Keratinocyte (primary cell): ENCODE measurements at regions not wholly inside any gene's neighbourhood (a gene's known extent, or its start where the extent isn't known, plus 50 kb on each side); places are given as distances from the start of the nearest gene placed in this dataset.

Source experiments
- DNase-seq: peaks from one replicate; pipeline ENCODE4 v3.0.0-alpha.2; 2011; ENCODE audit warnings: low read depth, missing footprints, low spot score
- FAIRE-seq: peaks from 2 replicates; lab custom pipeline; 2011; peaks lifted over from hg19 to GRCh38; lab: Jason Lieb, UNC
- H2AFZ ChIP-seq: 2 replicates; pipeline ENCODE4 v1.6.0; 2012; ENCODE audit warnings: low read length, control low read depth, inconsistent platforms; ENCODE audit not compliant: control insufficient read depth
- H3K27ac ChIP-seq: 2 replicates; pipeline ENCODE4 v1.5.1; 2011; ENCODE audit warnings: low read length; ENCODE audit not compliant: control insufficient read depth, insufficient read depth
- H3K27me3 ChIP-seq: 3 replicates; pipeline ENCODE4 v1.6.0; 2011; ENCODE audit warnings: low read length; ENCODE audit not compliant: control insufficient read depth, insufficient read depth; ENCODE audit errors: extremely low read depth
- H3K36me3 ChIP-seq, 2 experiments: 2 replicates in 1 of 2; 3 replicates in 1 of 2; pipeline ENCODE4 v1.5.1; 2011; ENCODE audit warnings: low read length in 2 of 2, mild to moderate bottlenecking in 1 of 2; ENCODE audit not compliant: control insufficient read depth in 2 of 2, insufficient read depth in 2 of 2; ENCODE audit errors: extremely low read depth in 1 of 2
- H3K4me1 ChIP-seq: 3 replicates; pipeline ENCODE4 v1.5.1; 2011; ENCODE audit warnings: low read length; ENCODE audit not compliant: control insufficient read depth, insufficient read depth; ENCODE audit errors: extremely low read depth
- H3K4me2 ChIP-seq: 3 replicates; pipeline ENCODE4 v1.6.0; 2011; ENCODE audit warnings: low read depth, low read length; ENCODE audit not compliant: control insufficient read depth, insufficient read depth; ENCODE audit errors: extremely low read depth
- H3K4me3 ChIP-seq, 3 experiments: fragments of 200-600 bp in 1 of 3; sonication (generic) in 1 of 3; 2 replicates in 2 of 3; 3 replicates in 1 of 3; pipeline ENCODE4 v1.5.1; 2011 to 2016; ENCODE audit warnings: low read length in 3 of 3, mild to moderate bottlenecking in 3 of 3, control low read depth in 2 of 3, inconsistent platforms in 1 of 3, low read depth in 1 of 3, mixed read lengths in 1 of 3, mixed run types in 1 of 3, moderate library complexity in 1 of 3; ENCODE audit not compliant: control insufficient read depth in 2 of 3, insufficient read depth in 2 of 3; ENCODE audit errors: extremely low read depth in 1 of 3
- H3K79me2 ChIP-seq: 2 replicates; pipeline ENCODE4 v1.6.0; 2012; ENCODE audit warnings: low read length; ENCODE audit not compliant: control insufficient read depth, insufficient read depth
- H3K9ac ChIP-seq: 3 replicates; pipeline ENCODE4 v1.6.0; 2011; ENCODE audit warnings: low read length; ENCODE audit not compliant: control insufficient read depth, insufficient read depth; ENCODE audit errors: extremely low read depth
- H3K9me1 ChIP-seq: 3 replicates; pipeline ENCODE4 v1.6.0; 2011; ENCODE audit warnings: low read length; ENCODE audit not compliant: control insufficient read depth, insufficient read depth; ENCODE audit errors: extremely low read depth
- H3K9me3 ChIP-seq: 2 replicates; pipeline ENCODE4 v1.5.1; 2012; ENCODE audit warnings: low read depth, low read length; ENCODE audit not compliant: control insufficient read depth
- H4K20me1 ChIP-seq: 3 replicates; pipeline ENCODE4 v1.6.0; 2011; ENCODE audit warnings: low read length; ENCODE audit not compliant: control insufficient read depth, insufficient read depth; ENCODE audit errors: extremely low read depth
- CTCF ChIP-seq, 3 experiments: IDR thresholded peaks in 1 of 3; conservative IDR thresholded peaks in 1 of 3; optimal IDR thresholded peaks in 1 of 3; 2 replicates in 2 of 3; 3 replicates in 1 of 3; pipeline versions ENCODE3 to v1.5.1; 2011; ENCODE audit warnings: low read length in 3 of 3, mild to moderate bottlenecking in 3 of 3, moderate library complexity in 2 of 3, control low read depth in 1 of 3, inconsistent platforms in 1 of 3; ENCODE audit not compliant: insufficient read depth in 2 of 3; ENCODE audit errors: extremely low read depth in 1 of 3
- EZH2 ChIP-seq: IDR thresholded peaks from one replicate; pipeline ENCODE4 v1.6.1; 2012; ENCODE audit warnings: inconsistent platforms, mild to moderate bottlenecking, low read length, moderate library complexity
- dilution Hi-C: fragments of 300-500 bp; cut with MboI; formaldehyde crosslinking; loops from one replicate; pipeline ENCODE4 v1.7.0; 2020; ENCODE audit warnings: low sequenced_read_pairs; ENCODE audit not compliant: extremely low pct_ligation_motif_present

- no peak overlapping the region for H3K27ac ChIP-seq
- dilution Hi-C loops: no loop called here
- peaks cover 8% of the 10 kb centered on the region for H3K4me1 ChIP-seq
- FAIRE-seq: no peak
- no peak for DNase-seq
- H3K9ac ChIP-seq: no peak overlapping the region
- no peak for TF ChIP-seq EZH2
- TF ChIP-seq CTCF (optimal IDR thresholded peaks at IDR 0.05 in 1 of 3, IDR thresholded peaks at IDR 0.05 in 1 of 3, conservative IDR thresholded peaks at IDR 0.05 in 1 of 3; ENCODE audit: extremely low read depth in 1 of 3, insufficient read depth in 2 of 3, low read length in 3 of 3): no peak
- H3K9me1 ChIP-seq: no peaks in the 10 kb centered on the region
- H4K20me1 ChIP-seq: no peaks in the 10 kb centered on the region
- no peak overlapping the region for H3K4me2 ChIP-seq
- H3K27me3 ChIP-seq: no peaks in the 10 kb centered on the region
- no peak overlapping the region for H3K4me3 ChIP-seq
- H3K9me3 ChIP-seq: no peaks in the 10 kb centered on the region
- H3K36me3 ChIP-seq: no peaks in the 10 kb centered on the region
- no peak overlapping the region for H2AFZ ChIP-seq
- H3K79me2 ChIP-seq: no peaks in the 10 kb centered on the region
Measured at GRCh38 chr9:94159069-94159939, 75.0 kb downstream of the PTPDC1 start.

DNA sequence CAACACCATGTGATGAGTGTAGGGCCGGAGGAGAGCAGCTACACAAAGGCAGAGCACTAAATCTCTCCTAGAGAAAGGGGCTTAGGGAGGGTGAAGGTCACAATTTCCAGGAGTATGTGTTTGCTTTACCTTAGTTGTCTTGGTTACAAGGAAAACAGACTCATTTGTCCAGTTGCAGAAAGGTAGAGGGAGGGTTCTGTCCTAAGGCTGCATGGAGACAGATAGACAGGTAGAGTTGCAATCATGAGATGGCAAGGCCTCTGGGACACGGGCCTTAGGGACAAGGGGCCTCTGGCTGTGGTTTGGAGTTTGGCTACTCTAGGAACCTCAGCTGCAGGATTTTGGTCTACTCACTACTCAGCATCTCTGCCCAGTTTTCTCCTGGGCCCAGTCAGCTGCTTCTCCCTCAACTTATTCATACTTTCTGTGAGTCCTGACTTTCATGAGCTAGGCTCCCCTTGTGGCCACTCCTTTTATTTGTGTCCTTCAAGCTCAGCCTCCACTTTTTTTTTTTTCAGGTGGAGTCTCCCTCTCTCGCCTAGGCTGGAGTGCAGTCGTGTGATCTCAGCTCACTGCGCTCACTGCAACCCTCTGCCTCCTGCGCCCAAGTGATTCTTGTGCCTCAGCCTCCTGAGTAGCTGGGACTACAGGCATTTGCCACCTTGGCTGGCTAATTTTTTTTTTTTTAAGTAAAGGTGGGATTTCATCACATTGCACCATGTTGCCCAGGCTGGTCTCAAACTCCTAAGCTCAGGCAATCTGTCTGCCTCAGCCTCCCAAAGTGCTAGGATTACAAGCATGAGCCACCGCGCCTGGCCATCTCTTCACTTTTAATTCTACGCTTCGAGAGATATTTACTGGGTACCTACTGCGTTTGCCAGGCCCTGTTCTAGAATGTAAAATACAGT, 76.6 kb downstream of the PTPDC1 start:
- no peaks in the 10 kb centered on the region for H4K20me1 ChIP-seq
- FAIRE-seq: no peak

More for the DNA sequence above, 76.6 kb downstream of the PTPDC1 start:
- Histone ChIP-seq H3K36me3 (no peaks in the 10 kb centered on the region), H3K79me2 (no peaks in the 10 kb centered on the region), H2AFZ (no peak overlapping the region), H3K9me1 (no peaks in the 10 kb centered on the region), H3K27ac (no peak overlapping the region), H3K4me2 (no peak overlapping the region), H3K4me3 (no peak overlapping the region), H3K9ac (no peak overlapping the region), H3K9me3 (no peaks in the 10 kb centered on the region), H3K4me1 (peaks cover 12% of the 10 kb centered on the region), H3K27me3 (no peaks in the 10 kb centered on the region)
- no peak for DNase-seq
- TF ChIP-seq CTCF (optimal IDR thresholded peaks at IDR 0.05 in 1 of 3, IDR thresholded peaks at IDR 0.05 in 1 of 3, conservative IDR thresholded peaks at IDR 0.05 in 1 of 3; ENCODE audit: extremely low read depth in 1 of 3, insufficient read depth in 2 of 3, low read length in 3 of 3) (peak; percentile 3 to 27 (median 14)), EZH2 (no peak)
- dilution Hi-C loops: no loop called here
